Hindlimb muscle (tissue), 1 donor: ENCODE measurements at regions not wholly inside any gene's neighbourhood (a gene's known extent, or its start where the extent isn't known, plus 50 kb on each side); places are given as distances from the start of the nearest gene placed in this dataset.
"Not testable (repeated sequence)": the region's sequence is repeated elsewhere in the genome, so short reads cannot be mapped to it uniquely, and the experiment has no call there.

ENCODE experiments used
- DNase-seq: peaks from one replicate; pipeline ENCODE4 v3.0.0-alpha.2; 2013

GRCh38 chr5:102554082-102554481 is 55.3 kb upstream of the SLCO6A1 start:
- DNase-seq, result no peak

- DNase-seq, result no peak
Observed at GRCh38 chr5:102554728-102555127, 55.9 kb upstream of the SLCO6A1 start.

GRCh38 chr5:102561894-102562760 is 63.3 kb upstream of the SLCO6A1 start:
- DNase-seq, result no peak

GRCh38 chr5:102570747-102571146 is 71.9 kb upstream of the SLCO6A1 start:
- no peak for DNase-seq

GRCh38 chr5:102578362-102578761 is 79.6 kb upstream of the SLCO6A1 start:
- DNase-seq, result no peak

GRCh38 chr5:102579379-102579778 is 80.6 kb upstream of the SLCO6A1 start:
- no peak for DNase-seq

- DNase-seq, result no peak
Observed at GRCh38 chr5:102581011-102581410, 82.2 kb upstream of the SLCO6A1 start.

- DNase-seq, result no peak
Observed at GRCh38 chr5:102582696-102583095, 83.9 kb upstream of the SLCO6A1 start.

GRCh38 chr5:102583276-102584124 is 84.7 kb upstream of the SLCO6A1 start:
- DNase-seq, result no peak

GRCh38 chr5:102589661-102590060 is 90.9 kb upstream of the SLCO6A1 start:
- no peak for DNase-seq

- no peak for DNase-seq
Observed at GRCh38 chr5:102590467-102590866, 91.7 kb upstream of the SLCO6A1 start.

- no peak for DNase-seq
Observed at GRCh38 chr5:102591650-102592049, 92.8 kb upstream of the SLCO6A1 start.

GRCh38 chr5:102592586-102592985 is 93.8 kb upstream of the SLCO6A1 start:
- DNase-seq, result not testable (repeated sequence)

GRCh38 chr5:102594192-102594591 is 95.4 kb upstream of the SLCO6A1 start:
- DNase-seq, result no peak

- DNase-seq, result no peak
Observed at GRCh38 chr5:102595332-102595731, 96.5 kb upstream of the SLCO6A1 start.

- DNase-seq, result no peak
Observed at GRCh38 chr5:102596113-102596512, 97.3 kb upstream of the SLCO6A1 start.

- no peak for DNase-seq
Observed at GRCh38 chr5:102596951-102597350, 98.2 kb upstream of the SLCO6A1 start.

GRCh38 chr5:102599289-102599688 is 100.5 kb upstream of the SLCO6A1 start:
- DNase-seq, result no peak

- DNase-seq, result no peak
Observed at GRCh38 chr5:102600964-102601363, 102.2 kb upstream of the SLCO6A1 start.

GRCh38 chr5:102603670-102604069 is 104.9 kb upstream of the SLCO6A1 start:
- no peak for DNase-seq

GRCh38 chr5:102608414-102608813 is 109.6 kb upstream of the SLCO6A1 start:
- no peak for DNase-seq

GRCh38 chr5:102611312-102611711 is 112.5 kb upstream of the SLCO6A1 start:
- no peak for DNase-seq

GRCh38 chr5:102613661-102614060 is 114.9 kb upstream of the SLCO6A1 start:
- DNase-seq, result no peak
